GM19043 (cell line): ENCODE measurements at regions not wholly inside any gene's neighbourhood (a gene's known extent, or its start where the extent isn't known, plus 50 kb on each side); places are given as distances from the start of the nearest gene placed in this dataset.
"Not testable (repeated sequence)": the region's sequence is repeated elsewhere in the genome, so short reads cannot be mapped to it uniquely, and the experiment has no call there.

Source experiments
- ATAC-seq: cut with Tn5 transposase; IDR thresholded peaks from one replicate; pipeline ENCODE4 v1.9.1; 2021; ENCODE audit warnings: low read depth; ENCODE audit not compliant: unreplicated experiment

DNA sequence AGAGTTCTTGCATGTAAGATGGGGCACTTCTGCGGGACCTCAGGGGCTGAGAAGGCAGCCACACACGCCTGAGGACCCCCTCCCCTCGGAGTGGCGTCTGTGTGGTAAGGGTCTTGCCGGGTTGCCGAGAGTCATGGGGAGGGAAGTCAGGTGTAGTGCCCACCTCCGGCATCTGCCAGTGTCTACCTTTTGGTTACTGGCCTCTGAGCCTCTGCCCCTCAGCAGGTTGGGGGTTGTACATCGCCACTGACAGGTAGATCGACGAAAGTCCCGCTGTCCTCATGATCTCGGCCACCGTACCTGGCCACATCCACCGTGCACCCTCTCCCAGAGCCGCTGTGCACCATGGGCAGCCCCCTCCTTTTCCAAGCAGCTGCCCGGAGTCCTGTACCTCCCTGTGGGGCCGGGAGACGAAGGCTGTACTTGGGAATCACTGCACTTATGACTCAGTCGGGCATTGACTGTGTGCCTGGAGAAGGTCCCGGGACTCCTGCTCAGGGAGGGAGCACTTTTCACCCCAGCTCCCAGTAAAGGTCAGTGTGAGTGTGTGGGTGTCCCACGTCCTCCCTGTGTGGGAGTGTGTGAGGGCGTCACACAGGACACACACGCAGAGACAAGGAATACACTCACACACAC is 332.4 kb upstream of the MYT1L start:
- no peak for ATAC-seq

DNA sequence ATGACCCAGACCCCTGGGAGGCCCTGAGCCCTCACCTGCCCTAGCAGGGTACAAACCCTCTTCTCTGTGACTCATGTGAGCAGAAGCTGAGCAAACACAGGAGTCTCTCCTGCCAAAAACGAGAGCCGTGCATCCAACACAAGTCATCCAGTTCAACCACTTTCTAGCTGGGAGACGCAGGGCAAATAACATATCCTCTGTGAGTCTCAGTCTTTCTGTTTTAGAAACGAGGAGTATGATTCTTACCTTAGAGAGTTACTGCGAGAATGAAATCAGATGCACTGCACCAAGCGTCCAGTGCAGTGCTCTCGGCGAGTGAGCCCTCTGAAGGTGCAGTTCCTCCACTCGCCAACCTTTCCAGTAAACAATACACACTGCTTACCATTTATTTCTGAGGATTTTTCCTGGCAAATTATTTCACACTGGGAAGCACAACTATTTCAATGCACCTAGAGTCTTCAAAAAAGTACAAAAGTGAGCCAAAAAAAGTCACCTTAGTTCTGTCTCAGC is 331.8 kb upstream of the MYT1L start:
- ATAC-seq: no peak

DNA sequence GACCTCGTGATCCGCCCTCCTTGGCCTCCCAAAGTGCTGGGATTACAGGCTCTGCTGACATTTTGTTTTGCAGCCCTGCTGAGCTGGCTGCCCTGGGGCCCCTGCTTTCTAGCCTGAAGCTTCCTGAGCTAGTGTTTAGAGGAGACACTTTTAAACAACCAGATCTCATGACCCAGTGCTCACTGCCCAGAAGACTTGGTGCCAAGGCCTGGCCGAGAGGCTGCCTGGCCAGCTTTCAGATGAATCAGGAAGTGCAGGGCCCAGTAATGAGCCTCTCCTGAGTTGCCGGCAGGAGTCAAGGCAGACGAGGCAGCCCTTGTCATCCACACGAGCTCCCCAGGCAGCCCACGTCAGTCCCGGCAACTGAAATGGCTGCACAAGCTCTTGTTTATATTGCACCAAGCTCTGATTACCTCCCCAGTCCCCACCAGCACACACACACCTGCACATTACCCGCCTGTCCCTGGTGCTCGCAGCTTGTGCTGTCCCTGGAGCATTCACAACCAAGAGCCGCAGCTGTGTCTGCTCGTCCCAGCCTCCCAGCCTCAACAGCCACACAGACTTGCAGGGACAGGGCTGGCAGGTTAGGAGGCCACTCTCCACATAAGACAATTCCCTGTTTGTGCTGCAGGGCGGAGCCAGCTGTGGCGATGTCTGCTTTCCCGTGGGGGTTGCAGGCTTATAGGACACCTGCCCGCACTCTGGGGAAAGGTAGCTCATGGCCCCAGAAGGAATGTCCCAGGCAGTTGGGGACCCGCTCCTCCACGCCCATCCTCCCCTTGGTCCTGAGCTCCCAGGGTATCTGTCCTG is 331.2 kb upstream of the MYT1L start:
- no peak for ATAC-seq

- no peak for ATAC-seq
Observed at GRCh38 chr2:2660789-2661355, 329.8 kb upstream of the MYT1L start.

DNA sequence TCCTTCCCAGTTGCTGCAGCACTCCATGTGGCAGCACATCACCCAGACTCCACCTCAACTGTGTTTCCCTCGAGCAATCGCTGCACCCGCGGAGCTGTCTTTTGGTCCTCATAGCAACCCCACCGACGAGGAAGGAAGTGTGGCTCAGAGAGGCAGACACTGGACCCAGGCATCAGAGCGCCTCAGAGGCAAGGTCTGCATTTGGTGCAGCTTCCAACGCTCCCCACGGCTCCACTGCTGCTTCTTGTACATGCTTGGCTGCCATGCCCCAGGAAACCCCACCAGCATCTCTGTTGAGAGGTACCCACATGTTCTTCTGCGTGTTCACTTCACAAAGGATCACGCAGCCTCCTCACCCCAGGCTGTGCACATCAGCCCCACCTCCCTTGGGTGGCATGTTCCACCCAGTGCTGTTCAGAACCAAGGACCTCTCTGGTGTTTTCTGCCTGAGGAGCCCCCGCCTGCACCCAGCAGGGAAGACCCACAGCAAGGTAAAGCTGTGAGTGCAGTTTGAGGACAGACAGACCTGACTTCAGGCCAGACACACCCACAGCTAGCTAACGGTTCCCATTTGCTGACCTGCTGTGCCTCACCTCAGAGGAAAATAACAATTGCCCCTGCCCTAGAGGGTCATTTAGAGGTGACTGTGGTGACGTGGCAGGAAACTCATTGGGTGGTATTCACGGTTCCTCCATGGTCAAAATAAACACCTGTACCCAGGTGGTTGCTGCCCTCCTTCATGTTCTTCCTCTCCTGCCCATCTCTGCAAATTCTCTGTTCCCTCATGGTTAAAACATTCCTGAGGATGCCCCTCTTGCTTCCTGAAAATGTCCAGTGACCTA is 326.3 kb upstream of the MYT1L start:
- no peak for ATAC-seq

DNA sequence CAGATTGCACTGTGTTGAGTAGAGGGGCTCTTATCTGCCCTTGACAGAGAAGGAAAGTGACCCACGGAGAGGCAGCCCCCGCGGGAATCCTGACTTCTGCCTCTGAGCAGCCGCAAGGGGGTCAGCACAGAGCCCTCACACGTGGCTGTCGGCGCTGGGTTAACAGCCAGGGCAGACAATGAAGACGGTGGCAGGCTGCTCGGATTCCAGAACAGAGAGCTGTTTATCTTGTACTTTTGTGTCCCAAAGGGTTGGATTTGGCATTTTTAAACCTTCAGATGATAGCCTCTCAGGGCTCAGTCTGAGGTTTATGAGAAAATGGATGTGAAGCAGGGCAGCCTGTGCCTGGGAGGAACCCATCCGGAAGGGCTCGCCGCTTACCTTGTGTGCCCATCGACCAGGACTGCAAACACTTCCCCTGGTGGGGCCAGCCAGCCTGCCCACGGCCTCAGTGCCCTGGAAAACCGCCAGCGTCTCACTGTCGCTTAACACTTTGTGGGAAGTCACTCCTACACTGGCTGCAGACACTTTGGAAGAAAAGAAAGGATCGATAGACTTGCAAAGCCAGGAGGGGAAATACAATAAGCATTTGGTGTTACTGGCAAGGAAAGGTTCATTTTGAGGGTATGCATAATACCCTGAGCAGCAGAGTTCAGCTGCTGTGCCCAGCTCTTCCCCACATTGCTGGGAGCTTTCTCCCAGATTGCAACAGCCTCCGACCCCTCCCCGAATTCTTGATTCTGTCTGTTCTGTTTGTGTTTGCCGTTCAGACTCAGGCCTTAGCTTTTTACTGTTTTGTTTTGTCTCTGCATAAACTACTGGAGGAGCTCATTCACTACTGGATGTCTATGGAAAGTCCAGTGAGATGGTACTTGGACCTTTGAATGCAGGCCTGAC is 325.3 kb upstream of the MYT1L start:
- no peak for ATAC-seq

- ATAC-seq: no peak
Observed at GRCh38 chr2:2655453-2656114, 324.5 kb upstream of the MYT1L start.

- no peak for ATAC-seq
Observed at GRCh38 chr2:2653231-2653630, 322.2 kb upstream of the MYT1L start.

DNA sequence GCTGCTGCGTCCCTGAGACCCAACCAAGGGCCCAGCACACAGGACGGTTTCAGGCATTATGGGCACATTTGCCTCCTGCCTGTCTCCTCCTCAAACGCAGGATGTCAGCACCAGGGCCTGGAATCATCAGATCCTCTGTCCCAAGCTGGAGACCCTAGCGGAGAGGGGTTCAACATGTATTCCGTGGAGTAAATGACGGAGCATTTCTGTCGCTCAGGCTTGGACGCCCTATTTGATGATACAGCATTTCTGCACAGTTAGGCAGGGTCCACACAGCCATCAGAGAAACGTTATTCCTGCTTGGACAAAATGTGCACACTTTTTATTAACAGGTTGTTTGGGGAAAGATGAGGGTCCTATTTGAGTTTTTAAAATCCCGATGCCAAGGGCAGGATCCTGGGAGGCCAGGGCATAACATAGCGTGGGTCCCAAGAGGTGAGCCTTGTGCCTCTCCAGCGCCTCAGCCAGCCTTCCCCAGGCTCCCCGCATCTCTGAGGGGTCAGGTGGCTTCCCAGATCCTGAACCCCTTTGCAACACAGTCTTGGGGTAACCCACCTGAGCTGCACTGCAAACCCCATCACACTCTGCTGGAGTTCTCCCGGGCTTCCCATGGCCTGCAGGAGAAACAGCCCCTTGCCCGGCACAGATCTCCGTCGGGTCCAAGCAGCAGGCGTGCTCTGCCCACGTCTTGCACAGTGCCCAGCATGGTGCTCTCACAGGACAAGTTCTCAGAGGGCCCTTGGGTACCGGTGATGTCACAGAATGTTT is 319.7 kb upstream of the MYT1L start:
- ATAC-seq: no peak

DNA sequence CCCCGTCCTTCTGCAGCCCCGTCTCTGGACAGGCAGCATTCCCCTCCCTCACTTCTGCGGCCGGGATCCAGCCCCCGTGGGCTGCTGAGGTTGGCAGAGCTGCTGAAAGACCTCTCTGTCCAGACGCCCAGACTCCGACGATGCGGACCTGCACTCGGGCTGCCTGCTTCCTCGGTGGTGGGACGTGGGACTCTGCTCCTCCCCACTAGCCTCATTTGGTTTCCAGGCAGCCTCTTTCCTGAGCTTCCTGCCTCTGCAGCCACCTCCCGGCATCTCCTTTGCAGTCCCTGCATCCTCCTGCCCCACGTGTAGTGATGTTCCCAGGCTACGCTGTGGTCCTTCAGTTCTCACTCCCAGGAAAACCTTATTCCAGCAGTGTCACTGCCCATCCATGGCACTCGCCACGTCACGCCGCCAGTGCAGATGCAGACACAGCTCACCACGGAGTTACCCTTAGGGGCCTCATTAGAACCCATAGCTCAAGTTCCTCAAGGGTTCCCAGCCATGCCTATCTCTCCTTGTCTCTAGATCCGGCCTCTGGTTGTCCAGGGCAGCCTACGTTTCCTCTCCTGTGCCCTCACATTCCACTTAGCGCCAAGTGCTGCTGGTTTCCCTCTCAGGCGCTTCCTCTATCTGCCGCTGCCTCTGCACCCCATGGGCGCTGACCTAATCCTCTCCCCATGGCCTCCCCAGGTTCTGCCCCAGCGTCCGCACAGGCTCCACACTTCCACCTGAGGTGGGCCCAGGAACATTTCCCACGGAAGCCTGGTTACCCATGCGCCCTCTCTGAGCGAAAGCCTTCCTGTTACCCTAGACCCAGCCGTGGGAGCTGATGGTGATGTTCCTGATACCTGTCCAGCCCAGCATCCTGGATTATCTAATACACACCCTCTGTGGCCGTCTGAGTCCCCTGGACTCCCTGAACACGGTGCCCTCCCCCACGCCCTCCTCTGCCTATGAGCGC is 318.3 kb upstream of the MYT1L start:
- ATAC-seq: no peak

DNA sequence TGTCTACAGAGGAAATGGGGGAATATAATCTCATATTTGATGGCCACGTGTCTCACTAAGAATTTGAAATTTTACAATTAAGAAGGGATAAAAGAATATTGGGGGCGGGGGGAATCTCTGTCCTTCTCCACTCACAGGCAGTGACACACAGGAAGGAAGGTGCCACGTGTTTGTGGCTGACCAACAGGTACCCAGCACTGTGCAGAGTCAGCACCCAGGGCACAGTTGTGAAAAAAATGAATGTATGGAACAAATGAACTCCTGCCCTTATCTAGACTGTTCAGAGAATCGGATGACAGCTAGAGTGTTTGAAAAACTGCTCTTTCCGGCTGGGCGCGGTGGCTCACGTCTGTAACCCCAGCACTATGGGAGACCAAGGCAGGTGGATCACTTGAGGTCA is 317.0 kb upstream of the MYT1L start:
- ATAC-seq: no peak

DNA sequence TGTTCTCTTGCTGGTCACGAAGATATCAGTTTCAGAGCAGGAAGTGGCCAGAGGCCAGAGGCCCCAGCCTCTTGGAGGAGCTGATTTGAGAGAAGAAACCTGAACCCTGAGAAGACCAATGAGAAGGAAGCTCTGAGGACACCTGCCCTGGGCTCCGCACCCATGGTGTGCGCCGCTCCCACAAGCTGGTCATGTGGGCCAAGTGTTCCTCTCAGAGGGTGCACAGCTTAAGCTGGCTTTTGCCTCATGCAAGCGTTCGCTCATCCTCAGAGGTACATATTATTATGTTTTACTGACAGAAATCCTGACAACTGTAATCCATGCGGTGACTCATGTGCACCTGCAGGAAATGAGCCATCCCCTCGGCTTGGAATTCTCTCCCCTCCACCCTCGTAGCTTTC is 316.1 kb upstream of the MYT1L start:
- ATAC-seq: no peak

GRCh38 chr2:2646433-2647051 is 315.5 kb upstream of the MYT1L start:
- ATAC-seq: peak; percentile 74

GRCh38 chr2:2645162-2645855 is 314.2 kb upstream of the MYT1L start:
- no peak for ATAC-seq

DNA sequence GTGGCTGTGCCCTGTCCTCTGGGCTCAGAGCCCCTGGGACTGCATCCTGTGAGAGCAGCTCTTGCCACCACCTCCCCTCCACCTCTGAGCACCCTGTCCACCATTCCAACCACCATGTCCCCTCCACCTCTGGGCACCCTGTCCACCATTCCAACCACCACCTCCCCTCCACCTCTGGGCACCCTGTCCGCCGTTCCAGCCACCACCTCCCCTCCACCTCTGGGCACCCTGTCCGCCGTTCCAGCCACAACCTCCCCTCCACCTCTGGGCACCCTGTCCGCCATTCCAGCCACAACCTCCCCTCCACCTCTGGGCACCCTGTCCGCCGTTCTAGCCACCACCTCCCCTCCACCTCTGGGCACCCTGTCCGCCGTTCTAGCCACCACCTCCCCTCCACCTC is 313.7 kb upstream of the MYT1L start:
- ATAC-seq: not testable (repeated sequence)

- ATAC-seq: no peak
Observed at GRCh38 chr2:2644040-2644439, 313.0 kb upstream of the MYT1L start.
